MM.1S (cell line): ENCODE measurements at regions not wholly inside any gene's neighbourhood (a gene's known extent, or its start where the extent isn't known, plus 50 kb on each side); places are given as distances from the start of the nearest gene placed in this dataset.

Experiments used
- CTCF ChIP-seq: fragments of 300-600 bp; sonication (generic); IDR thresholded peaks from 2 replicates; pipeline ENCODE4 v1.5.1; 2016; ENCODE audit warnings: antibody characterized with exemption, low read length, mixed read lengths
- EZH2 ChIP-seq: fragments of 300-600 bp; sonication (generic); optimal IDR thresholded peaks from 2 replicates; pipeline ENCODE3; 2017; ENCODE audit warnings: low read depth, mild to moderate bottlenecking, antibody characterized with exemption, low read length, mixed read lengths
- EZH2phosphoT487 ChIP-seq: fragments of 300-600 bp; sonication (generic); IDR thresholded peaks from 2 replicates; pipeline ENCODE4 v1.6.1; 2018; ENCODE audit warnings: antibody characterized with exemption, low read length

- no peak for TF ChIP-seq CTCF
- TF ChIP-seq EZH2 = no peak
- no peak for TF ChIP-seq EZH2phosphoT487
Measured at GRCh38 chr1:223007935-223008334, 135.1 kb downstream of the TLR5 start.
